HUDEP-2 (cell line): ENCODE measurements at regions not wholly inside any gene's neighbourhood (a gene's known extent, or its start where the extent isn't known, plus 50 kb on each side); places are given as distances from the start of the nearest gene placed in this dataset.

Experiments used
- DNase-seq, 76 experiments: peaks; one replicate each; lab custom pipeline; 2025; ENCODE audit not compliant: unreplicated experiment in 76 of 76; lab: John Stamatoyannopoulos, UW

- DNase-seq = no peak
Observed at GRCh38 chr14:54088271-54088670, 131.6 kb upstream of the BMP4 start.

DNA sequence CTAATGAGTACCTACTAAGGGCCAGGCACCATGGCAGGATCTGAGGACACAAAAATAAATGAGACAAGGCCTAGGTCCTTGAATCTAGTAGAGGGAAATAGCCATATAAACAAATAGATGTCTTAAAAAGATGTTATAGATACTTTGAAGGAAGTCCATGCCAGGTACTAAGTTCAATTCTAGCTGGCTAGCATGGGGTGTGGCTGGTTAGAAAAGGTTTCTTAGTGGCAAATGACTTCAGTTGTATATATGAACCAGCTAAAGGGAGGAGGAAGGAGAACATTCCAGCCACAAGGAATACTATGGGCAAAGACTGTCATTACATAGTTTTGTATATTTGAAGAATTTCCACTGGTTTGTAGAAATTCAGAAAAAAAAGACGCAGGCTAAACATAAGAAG lies 133.6 kb upstream of the BMP4 start:
- no peak for DNase-seq

DNA sequence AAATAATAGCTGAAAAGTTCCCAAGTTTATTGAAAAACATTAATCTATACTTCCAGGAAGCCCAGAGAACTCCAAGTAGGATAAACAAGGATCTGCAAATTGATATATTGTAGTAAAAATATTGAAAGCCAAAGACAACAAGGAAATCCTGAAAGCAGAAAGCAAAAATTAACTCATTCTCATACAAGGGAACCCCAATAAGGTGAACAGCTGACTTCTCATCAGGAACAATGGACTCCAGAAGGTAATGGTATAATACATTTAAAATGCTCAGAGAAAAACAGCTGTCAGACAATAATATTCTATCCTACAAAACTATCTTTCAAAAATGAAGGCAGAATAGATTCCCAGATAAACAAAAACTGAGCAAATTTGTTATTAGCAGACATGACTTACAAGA lies 138.1 kb upstream of the BMP4 start:
- no peak for DNase-seq

DNA sequence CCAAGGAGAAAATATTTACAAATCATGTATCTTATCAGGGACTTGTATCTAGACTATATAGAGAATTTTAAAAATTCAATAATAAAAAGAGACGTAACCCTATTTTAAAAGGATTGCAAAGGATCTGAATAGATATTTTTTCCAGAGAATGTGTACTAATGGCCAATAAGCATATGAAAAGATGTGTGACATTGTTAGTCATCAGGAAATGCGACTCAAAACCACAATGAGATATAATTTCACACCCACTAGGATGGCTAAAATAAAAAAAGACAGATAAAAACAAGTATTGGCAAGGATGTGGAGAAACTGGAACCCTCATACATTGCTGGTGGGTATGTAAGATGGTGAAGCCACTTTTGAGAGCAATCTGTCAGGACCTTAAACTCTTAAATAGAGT lies 141.9 kb upstream of the BMP4 start:
- DNase-seq = no peak

DNA sequence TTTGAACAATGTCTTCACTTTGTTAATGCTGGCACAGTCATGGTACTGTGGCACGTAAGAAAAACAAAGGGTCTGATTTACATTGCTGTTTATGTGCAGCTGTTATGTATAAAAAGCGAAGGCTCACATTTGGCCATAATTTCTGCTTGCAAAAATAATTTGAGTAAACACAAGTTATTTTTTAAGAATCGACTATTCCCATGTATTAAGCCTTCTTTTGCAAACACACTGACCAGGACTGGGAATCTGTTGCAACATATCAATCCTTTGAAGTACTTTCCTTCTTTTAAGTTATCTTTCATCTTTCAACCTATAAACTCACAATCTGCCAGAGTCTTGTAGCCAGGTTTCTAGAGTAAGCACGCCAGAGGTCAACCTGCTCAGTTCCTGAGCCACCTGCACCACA lies 145.4 kb upstream of the BMP4 start:
- no peak for DNase-seq

DNA sequence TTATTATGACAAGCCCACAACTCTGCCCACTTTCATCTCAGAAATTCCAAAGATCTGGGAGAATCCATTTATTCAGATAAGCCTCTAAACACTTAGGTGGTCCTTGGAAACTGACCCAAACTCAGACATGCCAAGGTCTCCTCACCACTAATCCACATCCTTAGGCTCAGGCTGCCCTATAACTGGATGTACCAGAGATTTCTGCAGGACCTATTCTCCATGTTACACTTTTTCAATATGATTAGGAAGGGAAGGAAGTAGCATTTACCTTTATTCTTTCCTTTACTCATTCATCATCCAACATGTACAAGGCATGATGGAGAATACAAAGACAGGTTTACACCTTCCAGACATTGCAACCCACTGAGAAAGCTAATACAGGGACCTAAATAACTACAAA lies 145.9 kb upstream of the BMP4 start:
- DNase-seq = no peak

- DNase-seq = no peak
Observed at GRCh38 chr14:54104601-54105145, 148.0 kb upstream of the BMP4 start.

GRCh38 chr14:54105406-54105805 lies 148.8 kb upstream of the BMP4 start:
- no peak for DNase-seq

- no peak for DNase-seq
Observed at GRCh38 chr14:54105898-54106297, 149.3 kb upstream of the BMP4 start.

GRCh38 chr14:54106661-54107377 lies 150.2 kb upstream of the BMP4 start:
- DNase-seq = no peak

GRCh38 chr14:54108481-54109471 lies 152.2 kb upstream of the BMP4 start:
- DNase-seq = no peak

DNA sequence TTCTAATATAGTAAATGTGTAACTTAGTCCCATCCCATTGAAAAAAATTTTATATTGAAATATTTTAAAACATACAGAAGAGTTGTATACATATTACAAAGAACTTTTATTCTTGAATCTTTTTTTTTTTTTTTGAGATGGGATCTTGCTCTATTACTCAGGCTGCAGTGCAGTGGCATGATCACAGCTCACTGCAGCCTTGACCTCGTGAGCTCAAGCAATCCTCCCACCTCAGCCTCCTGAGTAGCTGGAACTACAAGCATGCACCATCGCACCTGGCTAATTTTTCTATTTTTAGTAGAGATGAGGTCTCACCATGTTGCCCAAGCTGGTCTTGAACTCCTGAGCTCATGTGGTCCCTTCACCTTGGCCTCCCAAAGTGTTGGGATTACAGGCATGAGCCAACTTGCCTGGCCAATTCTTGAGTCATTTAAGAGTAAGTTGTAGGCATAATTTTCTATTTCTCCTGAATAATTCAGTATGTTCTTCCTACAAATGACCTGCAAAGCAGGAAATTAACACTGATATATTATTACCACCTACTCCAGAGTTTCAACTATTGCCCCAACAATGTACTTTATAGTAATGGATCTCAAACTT lies 153.0 kb upstream of the BMP4 start:
- DNase-seq = no peak

- DNase-seq = no peak
Observed at GRCh38 chr14:54114941-54115340, 158.3 kb upstream of the BMP4 start.

GRCh38 chr14:54116198-54116885 lies 159.7 kb upstream of the BMP4 start:
- DNase-seq = no peak

DNA sequence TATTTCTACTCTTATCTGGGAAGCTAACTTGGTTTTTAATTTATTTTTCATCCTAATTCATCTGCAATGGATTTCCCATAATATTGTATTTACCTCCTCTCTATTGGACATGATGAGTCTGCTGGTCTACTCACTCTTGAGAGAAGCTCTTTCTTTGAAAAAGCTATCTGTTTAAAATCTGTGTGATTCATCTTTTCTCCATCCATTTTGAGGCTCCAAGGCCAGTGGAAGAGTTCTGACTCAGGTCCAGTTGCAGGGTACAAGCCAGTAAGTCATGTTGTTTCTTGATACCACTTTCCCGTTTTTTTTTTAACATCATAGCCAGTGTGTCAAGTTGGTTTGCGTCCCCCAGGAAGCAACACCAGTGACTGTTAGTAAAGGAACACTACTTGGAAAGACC lies 160.3 kb upstream of the BMP4 start:
- no peak for DNase-seq

DNA sequence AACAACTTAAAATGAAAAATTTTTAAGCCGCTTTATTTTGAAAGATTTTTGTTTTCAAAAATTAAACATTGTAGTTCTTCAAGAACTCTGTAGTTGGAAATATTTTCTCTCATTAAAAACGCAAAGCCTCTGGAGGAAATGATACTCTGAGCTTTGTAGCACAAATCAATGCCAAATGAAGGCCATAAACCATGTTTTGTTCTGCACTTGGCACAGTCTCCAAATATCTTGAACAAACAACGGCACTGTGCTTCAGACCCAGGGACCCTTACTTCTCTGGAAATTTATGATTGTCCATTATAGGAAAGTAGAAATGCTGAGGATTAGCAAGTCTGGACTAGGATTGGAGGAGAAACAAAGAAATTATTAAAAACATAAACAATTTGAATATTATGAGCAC lies 160.8 kb upstream of the BMP4 start:
- DNase-seq = no peak

GRCh38 chr14:54117924-54118323 lies 161.3 kb upstream of the BMP4 start:
- no peak for DNase-seq

DNA sequence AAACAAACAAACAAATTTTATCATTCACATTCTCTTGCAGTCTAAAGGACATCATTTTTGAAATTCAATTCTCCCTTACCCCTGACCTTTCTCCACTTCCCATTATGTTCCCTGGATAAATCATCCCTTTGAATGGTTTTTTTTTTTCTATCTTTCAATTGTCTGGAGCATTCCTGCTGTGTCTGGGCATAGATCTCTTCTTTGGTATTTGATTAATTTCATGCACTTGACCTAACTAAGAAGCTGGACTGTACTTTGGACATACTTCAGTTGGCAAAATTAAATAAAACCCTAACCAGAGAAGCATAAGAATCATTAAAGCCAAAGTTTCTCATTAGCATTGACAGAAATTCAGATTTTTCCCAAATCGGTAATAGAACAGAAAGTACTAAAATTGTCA lies 163.6 kb upstream of the BMP4 start:
- DNase-seq = no peak

DNA sequence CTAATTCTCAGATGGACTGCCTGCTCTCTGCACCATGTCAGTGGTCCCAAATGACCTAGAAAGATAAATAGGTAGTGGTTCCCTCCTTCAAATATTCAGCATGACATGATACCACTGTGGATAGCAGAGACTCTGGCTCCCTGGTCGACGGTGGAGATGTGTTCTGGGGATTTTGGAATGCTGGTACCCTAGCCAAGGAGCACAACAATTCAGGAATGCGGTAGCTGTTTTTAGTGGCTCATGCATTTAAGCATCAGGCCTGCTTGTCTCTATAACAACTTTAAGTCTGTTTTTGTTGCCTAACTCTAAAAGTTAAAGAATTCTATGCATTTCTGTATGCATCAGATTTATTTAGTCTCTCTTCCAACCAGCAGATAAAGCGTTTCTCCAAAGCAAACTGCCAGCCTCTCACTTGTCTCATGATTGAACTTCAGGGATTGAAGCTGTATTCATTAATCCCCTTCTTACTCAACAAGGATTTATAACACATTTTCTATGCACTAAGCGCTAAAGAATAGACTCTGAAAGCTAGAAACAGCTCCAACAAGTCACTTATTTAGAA lies 164.9 kb upstream of the BMP4 start:
- no peak for DNase-seq

DNA sequence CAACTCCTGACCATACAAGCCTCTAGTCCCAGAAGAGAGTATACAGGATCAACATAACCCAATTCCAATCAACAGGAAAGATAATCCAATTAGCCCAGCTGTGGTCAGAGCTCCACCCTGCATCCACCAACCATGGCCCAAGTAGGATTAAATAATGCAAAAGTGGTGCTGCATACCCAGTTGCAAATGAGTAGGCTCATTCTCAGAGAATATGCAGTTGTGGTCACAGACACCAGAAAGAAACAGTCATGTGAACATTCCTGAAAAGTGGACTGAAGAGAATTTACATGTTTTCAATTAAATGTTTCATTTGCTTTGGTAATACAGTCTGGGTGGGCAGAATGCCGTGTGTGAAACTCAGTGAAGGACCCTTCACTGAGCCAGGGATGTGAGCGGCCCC lies 167.2 kb upstream of the BMP4 start:
- no peak for DNase-seq
